GM18867 (cell line): ENCODE measurements at regions not wholly inside any gene's neighbourhood (a gene's known extent, or its start where the extent isn't known, plus 50 kb on each side); places are given as distances from the start of the nearest gene placed in this dataset.

ENCODE experiments used
- ATAC-seq: cut with Tn5 transposase; IDR thresholded peaks from one replicate; pipeline ENCODE4 v1.9.1; 2021; ENCODE audit warnings: mild to moderate bottlenecking, moderate library complexity; ENCODE audit not compliant: unreplicated experiment

DNA sequence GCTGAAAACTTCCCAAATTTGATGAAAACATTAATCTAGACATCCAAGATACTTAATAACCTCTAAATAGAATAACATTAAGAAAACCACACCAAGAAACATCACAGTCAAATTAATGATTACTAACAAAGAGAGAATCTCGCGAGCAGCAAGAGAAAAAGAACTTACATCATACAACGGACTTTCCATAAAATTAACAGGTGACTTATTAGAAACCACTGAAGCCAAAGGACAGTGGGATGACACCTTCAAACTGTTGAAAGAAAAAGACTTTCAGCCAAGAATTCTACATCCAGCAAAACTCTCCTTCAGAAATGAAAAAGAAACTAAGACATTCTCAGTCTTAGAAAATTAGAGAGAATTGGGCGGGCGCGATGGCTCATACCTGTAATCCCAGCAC is 232.0 kb downstream of the SNCA start:
- no peak for ATAC-seq

DNA sequence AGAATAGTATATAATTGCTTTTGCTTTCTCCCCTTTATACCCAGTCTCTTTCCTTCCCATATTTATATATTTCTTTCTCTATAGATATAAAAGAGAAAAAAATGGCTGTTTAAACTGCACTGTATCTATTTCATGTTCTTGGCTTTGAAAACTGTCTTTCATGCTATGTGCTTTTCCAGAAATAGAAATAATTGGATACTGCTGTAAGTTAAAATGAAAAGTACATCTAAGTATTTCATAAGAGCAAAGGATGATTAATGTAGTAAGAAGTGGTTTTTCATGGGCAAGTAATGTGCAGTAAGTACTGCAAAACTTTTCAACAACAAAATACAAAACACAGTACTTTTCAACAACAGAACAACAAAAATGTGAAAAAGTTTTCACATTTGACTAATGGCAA is 237.9 kb downstream of the SNCA start:
- no peak for ATAC-seq

DNA sequence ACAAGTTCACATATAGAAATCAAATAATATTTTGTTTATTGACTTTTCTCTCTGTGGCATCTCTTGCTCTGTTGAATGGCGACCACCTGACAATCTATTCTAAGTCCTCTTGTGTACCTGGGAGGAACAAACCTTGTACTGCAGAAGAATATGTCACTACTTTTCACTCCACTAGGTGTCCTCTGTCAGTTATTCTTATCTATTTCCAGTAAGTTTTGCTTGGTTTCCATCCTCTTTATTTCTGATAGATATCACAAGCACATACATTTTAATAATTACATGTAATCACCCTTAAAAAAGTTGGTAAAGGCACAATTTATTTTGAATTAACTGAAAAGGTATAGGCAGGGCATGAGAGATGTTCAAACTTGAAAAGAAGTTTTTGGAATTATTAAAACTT is 238.4 kb downstream of the SNCA start:
- no peak for ATAC-seq

DNA sequence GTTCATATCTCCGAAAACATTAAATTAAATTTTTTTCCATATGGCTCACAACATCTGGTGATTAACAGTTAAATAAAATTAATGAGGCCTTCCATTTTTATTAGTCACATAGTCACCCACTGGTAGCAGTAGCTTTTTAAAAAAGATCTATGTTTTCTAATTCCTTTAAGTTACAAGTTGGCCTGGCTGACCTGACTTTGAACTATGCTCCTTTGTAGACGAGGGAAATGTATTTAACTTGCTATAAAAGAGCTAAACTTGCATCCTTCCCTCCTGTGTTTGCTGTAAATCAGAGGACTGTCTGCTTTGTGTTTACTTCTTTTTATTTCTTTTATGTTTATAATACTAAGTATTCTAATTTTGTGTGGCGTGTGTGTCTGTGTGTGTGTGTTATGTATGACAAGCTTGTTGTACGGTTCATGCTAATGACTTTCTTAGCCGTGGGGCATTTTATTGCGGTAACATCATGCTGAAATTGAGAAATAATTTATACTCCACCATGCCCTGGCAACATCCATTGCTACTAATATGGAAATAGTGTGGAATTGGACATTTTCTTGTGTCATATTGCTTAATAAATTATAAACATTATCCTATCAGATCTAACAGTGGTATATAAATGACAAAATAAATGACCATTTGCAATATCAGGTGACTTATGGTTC is 241.7 kb downstream of the SNCA start:
- ATAC-seq, result no peak

DNA sequence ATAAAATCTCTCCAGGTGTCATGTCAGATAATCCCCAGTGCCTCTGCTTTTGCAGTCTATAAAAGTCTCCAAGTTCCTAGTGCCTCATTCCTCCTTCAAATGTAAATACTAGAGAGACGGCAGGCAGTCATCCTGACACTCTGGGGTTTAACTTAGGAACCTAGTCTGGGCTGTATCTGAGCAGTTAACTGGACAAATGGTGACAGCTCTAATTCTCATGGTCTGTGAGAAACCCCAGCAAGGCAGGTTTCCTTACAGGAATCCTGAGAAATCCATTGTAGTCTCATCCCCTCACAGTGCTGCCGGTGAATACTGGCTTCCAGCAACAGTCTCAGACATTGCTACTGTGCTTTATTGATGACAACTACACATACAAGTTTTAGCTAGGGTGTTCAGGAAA is 246.8 kb downstream of the SNCA start:
- no peak for ATAC-seq

DNA sequence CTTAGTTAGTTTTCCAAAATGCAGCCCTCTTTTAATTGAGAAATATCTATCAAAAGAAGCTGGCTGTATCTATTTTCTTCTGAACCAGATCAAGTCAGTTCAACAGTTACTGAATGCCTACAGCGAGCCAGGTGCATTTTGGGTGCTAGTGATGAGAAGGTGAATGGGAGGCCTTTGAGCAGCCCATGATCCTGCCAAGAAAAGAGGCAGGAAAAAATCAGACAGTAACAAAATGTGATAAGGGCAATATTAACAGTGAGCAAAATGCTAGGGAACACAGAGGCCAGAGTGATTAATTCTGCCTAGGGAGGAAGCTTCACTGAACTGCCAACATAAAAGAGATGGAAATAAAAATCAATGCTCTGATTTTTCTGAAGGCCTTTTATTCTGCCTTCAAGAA is 248.5 kb downstream of the SNCA start:
- no peak for ATAC-seq

DNA sequence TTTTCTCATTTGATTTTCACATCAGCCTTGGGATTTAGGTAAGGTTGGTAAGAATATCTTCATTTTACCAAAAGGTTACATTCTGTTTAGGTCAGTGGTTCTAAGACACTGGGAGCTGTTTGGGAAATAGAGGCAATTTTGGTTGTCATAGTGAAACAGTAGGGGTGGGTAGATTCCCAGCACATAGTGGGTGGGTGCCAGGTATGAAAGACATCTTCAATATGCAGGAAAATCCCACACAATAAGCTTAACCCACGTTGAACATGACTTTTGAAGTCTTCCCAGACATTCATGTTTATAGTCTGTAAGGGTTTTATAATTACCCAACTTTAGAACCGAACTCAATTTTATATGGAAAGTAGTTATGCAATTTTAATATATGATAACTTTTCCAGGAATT is 249.6 kb downstream of the SNCA start:
- ATAC-seq, result no peak

DNA sequence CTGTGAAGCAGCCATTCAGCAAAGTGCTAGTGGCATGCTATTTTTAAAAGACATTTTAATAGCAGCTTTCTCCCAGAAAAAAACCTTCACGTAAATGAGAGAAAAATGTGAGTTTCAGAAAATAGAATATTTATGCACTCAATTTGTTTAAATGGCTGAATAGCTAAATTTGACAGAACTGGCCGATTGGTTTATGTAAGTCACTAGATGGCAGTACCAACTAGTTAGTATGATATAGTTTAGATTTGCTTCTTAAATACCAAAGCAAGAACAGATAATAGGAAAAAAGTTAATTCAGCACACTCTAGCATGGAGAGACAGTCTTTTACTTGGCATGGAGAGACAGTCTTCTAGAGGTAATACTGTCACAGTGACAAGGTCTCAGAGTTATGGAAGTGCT is 250.1 kb downstream of the SNCA start:
- ATAC-seq, result no peak

DNA sequence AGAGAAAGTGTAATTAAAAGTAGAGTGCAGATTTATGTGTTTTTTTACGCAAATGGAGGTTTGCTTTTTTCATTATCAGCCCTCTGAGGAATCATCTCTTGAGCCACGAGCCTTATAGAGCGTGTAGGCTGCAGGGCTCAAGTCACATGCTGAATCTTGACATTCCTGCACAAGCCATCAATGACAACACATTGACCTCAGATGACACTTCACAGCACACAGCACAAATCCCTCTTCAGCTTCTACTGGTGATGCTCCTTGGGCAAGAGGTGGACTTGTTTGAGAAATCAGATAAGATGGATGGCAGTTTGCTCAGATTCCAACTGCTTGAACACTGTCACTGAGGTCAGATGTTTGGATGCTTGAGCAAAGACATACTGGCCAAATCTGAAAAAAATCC is 250.6 kb downstream of the SNCA start:
- ATAC-seq, result no peak

DNA sequence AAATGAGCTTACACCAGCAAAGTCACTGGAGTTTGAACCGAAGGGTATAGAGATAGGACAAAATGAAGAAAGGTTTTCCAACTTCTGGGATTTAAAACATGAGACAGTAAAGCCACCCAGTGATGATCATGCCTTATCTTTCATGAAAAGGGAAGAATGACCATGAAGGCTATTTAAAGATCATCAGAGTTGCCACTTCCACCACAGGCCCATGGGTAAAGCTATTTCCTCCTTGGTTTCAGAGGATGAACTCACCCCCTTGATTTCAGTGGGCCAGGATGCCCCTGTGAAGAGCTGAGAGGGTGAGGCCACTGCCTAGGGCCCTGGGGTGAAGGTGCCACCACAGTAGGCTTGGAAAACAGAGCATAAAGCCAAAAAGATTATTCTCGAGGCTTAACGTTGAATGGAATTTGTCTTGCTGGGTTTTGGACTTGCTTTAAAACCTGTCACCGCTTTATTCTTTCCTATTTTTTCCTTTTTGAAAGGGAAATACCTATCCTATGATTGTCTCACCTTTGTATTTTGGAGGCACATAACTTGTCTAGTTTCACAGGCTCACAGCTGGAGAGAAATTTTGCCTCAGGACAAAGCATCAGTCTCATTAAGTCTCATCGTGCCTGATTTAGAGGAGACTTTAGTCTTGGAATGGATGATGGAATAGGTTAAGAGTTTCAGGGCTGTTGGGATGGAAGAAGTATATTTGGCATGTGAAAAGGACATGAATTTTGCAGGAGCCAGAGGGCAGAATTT is 254.0 kb downstream of the SNCA start:
- no peak for ATAC-seq

DNA sequence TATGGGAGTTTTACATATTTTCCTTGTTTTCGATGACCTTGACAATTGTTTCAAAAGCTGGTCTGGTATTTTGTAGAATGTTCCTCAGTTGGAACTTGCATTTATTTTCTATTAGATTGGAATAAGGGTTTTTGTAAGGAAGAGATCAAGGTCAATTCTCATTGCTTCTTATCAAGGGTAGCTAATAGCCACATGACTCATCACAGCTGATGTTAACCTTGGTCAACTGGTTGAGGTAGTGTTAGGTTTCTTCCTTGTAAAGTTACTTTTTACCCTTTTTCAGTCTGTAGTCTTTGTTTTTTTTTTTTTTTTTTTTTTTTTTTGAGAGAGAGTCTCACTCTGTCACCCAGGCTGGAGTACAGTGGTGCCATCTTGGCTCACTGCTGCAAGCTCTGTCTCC is 257.2 kb downstream of the SNCA start:
- no peak for ATAC-seq

DNA sequence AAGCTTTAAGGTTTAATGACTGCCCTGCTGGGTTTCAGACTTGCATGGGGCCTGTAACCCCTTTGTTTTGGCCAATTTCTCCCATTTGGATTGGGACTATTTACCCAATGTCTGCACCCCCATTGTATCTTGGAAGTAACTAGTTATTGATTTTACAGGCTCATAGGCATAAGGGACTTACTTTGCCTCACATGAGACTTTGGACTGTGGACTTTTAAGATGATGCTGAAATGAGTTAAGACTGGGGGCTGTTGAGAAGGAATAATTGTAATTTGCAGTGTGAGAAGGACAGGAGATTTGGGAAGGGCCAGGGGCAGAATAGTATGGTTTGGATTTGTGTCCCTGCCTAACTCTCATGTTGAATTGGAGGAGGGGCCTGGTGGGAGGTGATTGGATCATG is 260.7 kb downstream of the SNCA start:
- no peak for ATAC-seq

DNA sequence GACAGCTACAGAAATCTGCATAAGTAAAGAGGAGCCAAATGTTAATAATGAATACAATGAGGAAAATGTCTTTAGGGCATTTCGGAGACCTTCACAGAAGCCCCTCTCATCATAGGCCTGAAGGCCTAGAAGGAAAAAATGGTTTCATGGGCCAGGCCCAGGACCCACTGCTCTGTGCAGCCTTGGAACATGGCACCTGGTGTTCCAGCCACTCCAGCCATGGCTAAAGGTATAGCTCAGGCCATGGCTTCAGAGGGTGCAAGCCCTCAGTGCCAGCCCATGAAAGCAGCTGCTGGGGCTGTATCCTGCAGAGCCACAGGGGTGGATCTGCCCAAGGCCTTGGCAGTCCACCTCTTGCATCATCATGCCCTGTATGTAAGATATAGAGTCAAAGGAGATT is 261.1 kb downstream of the SNCA start:
- ATAC-seq, result no peak

DNA sequence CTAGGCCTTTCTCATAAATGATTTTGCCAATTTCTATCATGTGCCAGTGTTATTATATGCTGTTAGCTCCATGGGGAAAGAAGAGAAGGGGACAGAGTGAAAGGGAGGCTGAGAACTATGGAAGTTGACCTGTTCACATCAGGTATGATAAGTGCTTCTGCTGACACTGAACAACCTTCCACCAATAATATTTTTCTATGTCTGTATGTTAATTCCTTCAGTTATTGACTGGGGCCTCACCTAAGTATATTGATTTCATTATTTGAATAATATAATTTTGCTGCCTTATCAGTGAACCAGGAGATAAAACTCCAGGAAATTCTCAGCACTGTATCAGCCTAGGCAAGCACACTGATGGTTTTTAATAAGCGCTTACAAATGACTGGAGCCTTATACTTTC is 262.8 kb downstream of the SNCA start:
- no peak for ATAC-seq

DNA sequence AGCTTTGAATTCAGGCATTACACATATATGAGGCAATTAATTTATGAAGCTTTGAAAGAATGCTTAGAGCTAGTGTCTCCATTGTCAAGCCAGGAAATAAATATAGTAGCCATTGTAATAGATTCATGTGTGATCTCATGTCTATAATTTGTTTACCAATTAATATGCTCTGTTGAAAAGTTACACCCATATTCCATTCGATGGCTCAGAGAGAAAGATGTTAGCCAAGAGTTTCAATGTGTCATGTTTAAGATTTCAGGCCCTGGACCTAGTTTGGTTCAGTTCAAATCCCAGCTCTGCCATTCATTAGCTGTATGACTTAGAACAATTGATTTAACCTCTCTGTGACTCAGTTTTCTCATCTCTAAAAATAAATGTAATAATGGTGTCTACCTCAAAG is 263.3 kb downstream of the SNCA start:
- no peak for ATAC-seq

DNA sequence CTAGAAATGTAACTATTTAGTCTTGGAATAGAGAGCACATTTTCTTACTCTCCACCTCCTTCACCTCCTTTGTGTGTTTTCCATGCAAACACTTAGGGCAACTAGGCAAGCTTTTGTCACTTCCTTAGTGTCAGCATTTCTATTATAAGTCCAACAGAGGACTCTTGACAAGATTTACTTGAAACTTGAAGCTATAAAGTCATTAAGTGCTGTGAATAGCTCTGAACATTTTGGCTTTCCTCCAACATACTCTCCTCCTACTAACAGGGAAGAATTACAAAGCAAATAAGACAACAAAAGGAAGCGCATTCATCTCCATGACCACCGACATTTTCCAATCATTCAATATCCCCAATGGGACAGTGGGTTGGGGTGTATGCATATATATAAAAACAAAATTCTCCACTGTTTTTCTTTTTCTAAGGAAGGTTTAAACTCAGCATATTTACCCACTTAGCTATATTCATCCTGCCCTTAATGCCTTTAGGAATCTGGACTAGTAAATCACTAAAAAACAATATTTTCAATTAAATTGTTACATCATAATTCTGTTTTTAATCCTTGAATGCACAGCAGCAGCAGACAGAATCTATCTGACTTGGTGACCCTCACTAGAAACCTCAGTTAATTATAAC is 264.6 kb downstream of the SNCA start:
- ATAC-seq, result no peak

DNA sequence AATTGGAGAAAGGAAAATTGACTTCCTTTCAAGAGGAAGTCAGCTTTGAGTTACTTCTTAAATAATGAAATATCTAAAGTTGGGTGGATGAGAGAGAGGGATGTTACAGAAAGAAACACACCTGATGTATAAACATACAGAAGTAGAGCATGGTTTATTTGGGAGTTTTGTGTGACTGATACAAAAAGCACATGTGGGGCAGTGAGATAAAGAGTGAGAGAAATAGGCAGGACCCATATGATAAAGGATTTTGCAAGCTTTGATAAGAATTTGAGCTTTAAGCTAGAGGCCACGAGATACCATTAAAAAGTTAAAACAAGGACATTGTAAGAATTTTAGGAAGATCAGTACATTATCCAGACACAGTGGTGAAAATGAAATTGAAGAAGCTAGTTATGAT is 263.3 kb upstream of the GPRIN3 start:
- ATAC-seq, result no peak

DNA sequence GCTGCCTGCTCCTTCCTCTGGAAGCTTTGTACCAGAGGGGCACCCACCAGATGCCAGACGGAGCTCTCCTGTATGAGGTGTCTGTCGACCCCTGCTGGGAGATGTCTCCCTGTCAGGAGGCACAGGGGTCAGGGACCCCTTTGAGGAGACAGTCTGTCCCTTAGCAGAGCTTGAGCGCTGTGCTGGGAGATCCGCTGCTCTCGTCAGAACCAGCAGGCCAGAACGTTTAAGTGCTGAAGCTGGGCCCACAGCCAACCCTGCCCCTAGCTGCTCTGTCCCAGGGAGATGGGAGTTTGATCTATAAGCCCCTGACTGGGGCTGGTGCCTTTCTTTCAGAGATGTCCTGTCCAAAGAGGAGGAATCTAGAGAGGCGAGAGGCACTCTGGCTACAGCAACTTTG is 260.3 kb upstream of the GPRIN3 start:
- ATAC-seq, result no peak

DNA sequence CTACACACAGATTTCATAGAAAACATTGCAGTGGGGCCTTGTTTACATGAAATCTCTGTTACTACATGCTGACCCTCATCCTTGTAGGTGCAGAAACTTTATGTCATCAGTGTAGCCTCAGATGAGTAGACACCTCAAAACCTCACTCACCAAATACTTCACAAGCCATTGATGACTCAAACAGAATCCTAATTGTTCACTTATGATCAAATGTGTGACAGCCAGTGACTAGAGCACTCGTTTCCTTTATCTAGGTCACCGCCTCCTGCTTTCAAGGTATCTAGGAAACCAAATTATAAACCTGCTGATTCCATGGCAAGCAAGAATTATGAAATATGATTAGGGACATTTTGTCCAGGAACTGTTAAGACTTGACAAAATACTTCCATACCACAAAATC is 255.8 kb upstream of the GPRIN3 start:
- peak; percentile 94 for ATAC-seq

DNA sequence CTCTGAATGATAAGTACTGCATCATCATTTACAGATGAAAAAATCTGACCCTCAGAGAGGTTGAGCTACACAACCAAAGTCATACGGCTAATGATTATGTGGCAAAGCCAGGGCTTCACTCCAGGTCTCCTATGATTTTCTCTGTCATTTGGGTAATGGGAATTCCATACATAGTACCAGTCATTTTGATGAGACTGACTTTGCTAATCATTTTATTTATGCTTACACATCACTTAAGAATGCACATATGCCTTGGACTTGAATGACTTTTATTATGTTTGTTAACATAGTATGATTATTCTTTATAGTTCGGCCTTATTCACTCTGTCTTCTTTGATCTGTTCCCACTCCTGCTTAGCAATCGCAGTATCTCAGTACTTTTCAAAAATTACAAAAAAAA is 255.1 kb upstream of the GPRIN3 start:
- ATAC-seq, result no peak

DNA sequence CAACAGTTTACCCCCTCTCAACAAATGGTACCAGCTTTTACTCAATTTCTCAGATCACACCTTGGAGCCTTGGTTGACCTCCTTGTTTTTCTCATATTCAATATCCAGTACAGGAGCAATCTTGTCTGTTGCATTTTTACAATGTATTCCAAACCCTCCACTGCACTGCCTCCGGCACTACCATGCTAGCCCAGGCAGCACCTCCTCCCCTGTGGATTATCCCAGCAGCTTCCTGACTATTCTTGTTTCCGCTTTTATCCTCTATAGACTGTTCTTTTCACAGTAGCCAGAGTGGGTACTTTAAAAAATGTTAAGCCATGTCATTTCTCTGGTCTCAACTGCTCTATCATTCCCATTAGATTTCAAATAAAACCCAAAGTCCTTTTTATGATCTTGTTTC is 253.4 kb upstream of the GPRIN3 start:
- no peak for ATAC-seq

DNA sequence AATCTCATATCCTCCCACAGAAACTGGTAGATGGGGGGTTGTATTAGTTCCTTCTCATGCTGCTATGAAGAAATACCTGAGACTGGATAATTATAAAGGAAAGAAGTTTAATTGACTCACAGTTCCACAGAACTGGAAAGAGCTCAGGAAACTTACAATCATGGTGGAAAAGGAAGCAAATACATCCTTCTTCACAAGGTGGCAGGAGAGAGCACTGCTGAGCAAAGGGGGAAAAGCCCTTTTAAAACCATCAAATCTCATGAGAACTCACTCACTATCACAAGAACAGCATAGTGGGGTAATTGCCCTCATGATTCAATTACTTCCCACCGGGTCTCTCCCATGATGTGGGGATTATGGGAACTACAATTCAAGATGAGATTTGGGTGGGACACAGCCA is 250.5 kb upstream of the GPRIN3 start:
- ATAC-seq, result no peak
